Esophagus squamous epithelium (tissue), 4 donors: ENCODE measurements at regions not wholly inside any gene's neighbourhood (a gene's known extent, or its start where the extent isn't known, plus 50 kb on each side); places are given as distances from the start of the nearest gene placed in this dataset.

Source experiments
- POLR2A ChIP-seq, 4 donors: fragments of 450-650 bp; IDR thresholded peaks; one replicate each; pipeline ENCODE4 v1.6.1; 2017; ENCODE audit warnings: antibody characterized with exemption in 4 of 4, mild to moderate bottlenecking in 4 of 4, moderate library complexity in 3 of 4
- TF ChIP-seq, protein P1 (sequence below), 6 experiments: fragments of 450-650 bp in 4 of 6; fragments of 200-600 bp in 2 of 6; sonication (generic) in 2 of 6; IDR thresholded peaks; one replicate each; pipeline ENCODE4 v1.5.1; 2016 to 2019; ENCODE audit warnings: antibody characterized with exemption in 6 of 6, mild to moderate bottlenecking in 4 of 6, moderate library complexity in 4 of 6

DNA sequence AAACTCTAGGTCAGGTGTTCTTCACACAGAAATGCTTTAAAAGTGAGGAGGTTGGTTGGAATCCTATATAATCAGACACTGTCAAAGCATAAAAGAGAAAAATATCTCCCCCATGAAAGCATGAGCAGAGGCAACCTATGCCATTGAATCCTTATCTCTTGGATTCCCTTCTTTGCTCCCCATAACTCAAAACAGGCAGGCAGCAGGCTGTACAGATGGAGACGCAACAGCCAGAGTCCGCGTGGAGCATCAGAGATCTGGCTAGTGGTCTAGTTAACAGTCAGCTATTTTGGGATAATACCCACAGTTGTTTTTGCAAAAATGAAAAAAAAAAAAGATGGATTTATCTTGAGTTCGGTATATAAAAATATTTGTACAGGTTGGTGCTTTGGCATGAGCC lies 490.0 kb upstream of the TENM3 start:
- TF ChIP-seq, protein P1, sequence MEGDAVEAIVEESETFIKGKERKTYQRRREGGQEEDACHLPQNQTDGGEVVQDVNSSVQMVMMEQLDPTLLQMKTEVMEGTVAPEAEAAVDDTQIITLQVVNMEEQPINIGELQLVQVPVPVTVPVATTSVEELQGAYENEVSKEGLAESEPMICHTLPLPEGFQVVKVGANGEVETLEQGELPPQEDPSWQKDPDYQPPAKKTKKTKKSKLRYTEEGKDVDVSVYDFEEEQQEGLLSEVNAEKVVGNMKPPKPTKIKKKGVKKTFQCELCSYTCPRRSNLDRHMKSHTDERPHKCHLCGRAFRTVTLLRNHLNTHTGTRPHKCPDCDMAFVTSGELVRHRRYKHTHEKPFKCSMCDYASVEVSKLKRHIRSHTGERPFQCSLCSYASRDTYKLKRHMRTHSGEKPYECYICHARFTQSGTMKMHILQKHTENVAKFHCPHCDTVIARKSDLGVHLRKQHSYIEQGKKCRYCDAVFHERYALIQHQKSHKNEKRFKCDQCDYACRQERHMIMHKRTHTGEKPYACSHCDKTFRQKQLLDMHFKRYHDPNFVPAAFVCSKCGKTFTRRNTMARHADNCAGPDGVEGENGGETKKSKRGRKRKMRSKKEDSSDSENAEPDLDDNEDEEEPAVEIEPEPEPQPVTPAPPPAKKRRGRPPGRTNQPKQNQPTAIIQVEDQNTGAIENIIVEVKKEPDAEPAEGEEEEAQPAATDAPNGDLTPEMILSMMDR (IDR thresholded peaks at IDR 0.05): no peak
- no peak for TF ChIP-seq POLR2A (IDR thresholded peaks at IDR 0.05)
